SK-N-SH (cell line): ENCODE measurements at regions not wholly inside any gene's neighbourhood (a gene's known extent, or its start where the extent isn't known, plus 50 kb on each side); places are given as distances from the start of the nearest gene placed in this dataset.
A peak's percentile ranks its signal among the peaks of the same experiment; 100 is the strongest.

Experiments
- CTCF ChIA-PET: fragments of 300-600, 350-600 bp; formaldehyde crosslinking; extraction: SDS; loops from one replicate; lab custom pipeline; 2021; lab: Yijun Ruan, JAX
- POLR2A ChIA-PET: fragments of 350-600 bp; sonication (Branson Sonifier 250); formaldehyde crosslinking; extraction: SDS; loops from one replicate; lab custom pipeline; 2020; ENCODE audit warnings: antibody characterized with exemption, inconsistent platforms; lab: Yijun Ruan, JAX
- DNase-seq: peaks from one replicate; pipeline ENCODE4 v3.0.0; 2012
- H2AFZ ChIP-seq: fragments of 200-600 bp; sonication (generic); 2 replicates; pipeline ENCODE4 v1.8.1; 2016; ENCODE audit warnings: antibody characterized with exemption, mild to moderate bottlenecking, low read depth
- H3F3A ChIP-seq: fragments of 200-600 bp; sonication (generic); replicated peaks from 2 replicates; pipeline ENCODE3; 2016; ENCODE audit warnings: antibody characterized with exemption, mild to moderate bottlenecking; ENCODE audit not compliant: insufficient read depth
- H3K27ac ChIP-seq, 2 experiments: fragments of 200-500 bp in 1 of 2; fragments of 200-600 bp in 1 of 2; sonication (Bioruptor generic) in 1 of 2; sonication (generic), shearing (Covaris generic) in 1 of 2; 2 replicates each; pipeline versions ENCODE4 v1.5.1 to v1.6.1; 2014 to 2016; ENCODE audit warnings: low read depth in 2 of 2, inconsistent platforms in 1 of 2, low read length in 1 of 2, mild to moderate bottlenecking in 1 of 2, mixed read lengths in 1 of 2
- H3K27me3 ChIP-seq: fragments of 200-600 bp; sonication (generic), shearing (Covaris generic); 2 replicates; pipeline ENCODE4 v1.6.1; 2016; ENCODE audit warnings: mixed run types; ENCODE audit not compliant: insufficient read depth
- H3K36me3 ChIP-seq, 2 experiments: fragments of 200-500 bp in 1 of 2; fragments of 200-600 bp in 1 of 2; sonication (Bioruptor generic) in 1 of 2; sonication (generic) in 1 of 2; replicated peaks in 1 of 2; 2 replicates each; pipeline versions ENCODE3 to v1.5.1; 2014 to 2016; ENCODE audit warnings: low read length in 1 of 2, mild to moderate bottlenecking in 1 of 2; ENCODE audit not compliant: insufficient read depth in 2 of 2, control insufficient read depth in 1 of 2
- H3K4me1 ChIP-seq, 2 experiments: fragments of 200-500 bp in 1 of 2; fragments of 200-600 bp in 1 of 2; sonication (Bioruptor generic) in 1 of 2; sonication (generic), shearing (Covaris generic) in 1 of 2; 2 replicates each; pipeline versions ENCODE4 v1.5.1 to v1.6.1; 2014 to 2016; ENCODE audit warnings: low read depth in 1 of 2, low read length in 1 of 2, mixed run types in 1 of 2; ENCODE audit not compliant: insufficient read depth in 2 of 2, control insufficient read depth in 1 of 2
- H3K4me2 ChIP-seq: fragments of 200-600 bp; sonication (generic), shearing (Covaris generic); 2 replicates; pipeline ENCODE4 v1.6.1; 2017; ENCODE audit warnings: mixed run types
- H3K4me3 ChIP-seq, 2 experiments: fragments of 200-500 bp in 1 of 2; fragments of 200-600 bp in 1 of 2; sonication (Bioruptor generic) in 1 of 2; sonication (generic), shearing (Covaris generic) in 1 of 2; 2 replicates each; pipeline versions ENCODE4 v1.5.1 to v1.8.1; 2014 to 2016; ENCODE audit warnings: low read depth in 2 of 2, inconsistent platforms in 1 of 2, low read length in 1 of 2, mild to moderate bottlenecking in 1 of 2, mixed read lengths in 1 of 2, moderate library complexity in 1 of 2
- H3K79me2 ChIP-seq: fragments of 200-600 bp; sonication (generic); 2 replicates; pipeline ENCODE4 v1.8.1; 2017; ENCODE audit warnings: mild to moderate bottlenecking; ENCODE audit not compliant: insufficient read depth
- H3K9ac ChIP-seq: fragments of 200-600 bp; sonication (generic); 2 replicates; pipeline ENCODE4 v1.6.1; 2017; ENCODE audit warnings: mixed run types
- H3K9me2 ChIP-seq: fragments of 200-600 bp; sonication (generic); 2 replicates; pipeline ENCODE4 v1.6.1; 2017; ENCODE audit warnings: mixed run types
- H3K9me3 ChIP-seq: fragments of 200-600 bp; sonication (generic); 2 replicates; pipeline ENCODE4 v1.6.1; 2017; ENCODE audit warnings: mixed run types, mild to moderate bottlenecking, moderate library complexity
- H4K20me1 ChIP-seq: fragments of 200-600 bp; sonication (generic); 2 replicates; pipeline ENCODE4 v1.6.1; 2017; ENCODE audit warnings: mild to moderate bottlenecking, mixed run types; ENCODE audit not compliant: insufficient read depth
- CTCF ChIP-seq: fragments of 200-600 bp; sonication (generic); IDR thresholded peaks from 2 replicates; pipeline ENCODE4 v1.6.1; 2017; ENCODE audit warnings: antibody characterized with exemption, mild to moderate bottlenecking, moderate library complexity
- ELF1 ChIP-seq: IDR thresholded peaks from 2 replicates; pipeline ENCODE4 v1.4.0; 2012
- EZH2phosphoT487 ChIP-seq: fragments of 200-600 bp; sonication (generic); IDR thresholded peaks from 2 replicates; pipeline ENCODE4 v1.6.1; 2017; ENCODE audit warnings: low read depth, mixed run types, mild to moderate bottlenecking, antibody characterized with exemption, moderate library complexity, borderline replicate concordance
- FOXM1 ChIP-seq: IDR thresholded peaks from 2 replicates; pipeline ENCODE4 v1.4.0; 2012; ENCODE audit warnings: low read depth, mild to moderate bottlenecking
- JUND ChIP-seq: IDR thresholded peaks from 2 replicates; pipeline ENCODE4 v1.4.0; 2012
- MEF2A ChIP-seq: IDR thresholded peaks from 2 replicates; pipeline ENCODE4 v1.4.0; 2012; ENCODE audit warnings: low read depth, borderline replicate concordance
- MXI1 ChIP-seq: IDR thresholded peaks from 2 replicates; pipeline ENCODE4 v1.6.1; 2012; ENCODE audit warnings: mild to moderate bottlenecking, low read depth, low read length, improper control_type of control experiment
- NRF1 ChIP-seq: IDR thresholded peaks from 2 replicates; pipeline ENCODE4 v1.6.1; 2012; ENCODE audit warnings: low read depth, mild to moderate bottlenecking, low read length
- RAD21 ChIP-seq: IDR thresholded peaks from 2 replicates; pipeline ENCODE4 v1.6.1; 2012; ENCODE audit warnings: mild to moderate bottlenecking, low read length
- RFX5 ChIP-seq: IDR thresholded peaks from 2 replicates; pipeline ENCODE4 v1.6.1; 2012; ENCODE audit warnings: mild to moderate bottlenecking, improper control_type of control experiment, low read length
- SIN3A ChIP-seq: IDR thresholded peaks from 2 replicates; pipeline ENCODE4 v1.6.1; 2012; ENCODE audit warnings: low read depth, mild to moderate bottlenecking, low read length, moderate library complexity, borderline replicate concordance
- SMC3 ChIP-seq: IDR thresholded peaks from 2 replicates; pipeline ENCODE4 v1.6.1; 2012; ENCODE audit warnings: low read depth, low read length, improper control_type of control experiment
- TEAD4 ChIP-seq: IDR thresholded peaks from 2 replicates; pipeline ENCODE4 v1.4.0; 2012; ENCODE audit warnings: mild to moderate bottlenecking, borderline replicate concordance; ENCODE audit not compliant: insufficient read depth
- USF1 ChIP-seq: IDR thresholded peaks from 2 replicates; pipeline ENCODE4 v1.4.0; 2012; ENCODE audit warnings: low read depth, borderline replicate concordance
- USF2 ChIP-seq: fragments of 150-350 bp; IDR thresholded peaks from 2 replicates; pipeline ENCODE4 v1.6.1; 2017; ENCODE audit warnings: antibody characterized with exemption, low read length, low read depth, borderline replicate concordance
- WGBS: methylation state at CpG from one replicate; pipeline ENCODE4 v1.1.6; 2017; ENCODE audit warnings: low lambda C conversion rate; 5-methylcytosine and 5-hydroxymethylcytosine counted together

GRCh38 chr6:150685860-150686259 lies 86.2 kb downstream of the PLEKHG1 start:
- Histone ChIP-seq H3K27ac (no peak overlapping the region), H3K4me1 (no peaks in the 10 kb centered on the region; a peak in 1 of 4 replicates), H3K27me3 (no peaks in the 10 kb centered on the region), H4K20me1 (no peaks in the 10 kb centered on the region), H3K9ac (no peak overlapping the region), H3K4me3 (no peak overlapping the region), H3F3A (no peaks in the 10 kb centered on the region), H2AFZ (no peak overlapping the region), H3K4me2 (no peak overlapping the region), H3K9me2 (no peaks in the 10 kb centered on the region), H3K36me3 (no peaks in the 10 kb centered on the region), H3K79me2 (no peaks in the 10 kb centered on the region), H3K9me3 (no peaks in the 10 kb centered on the region)
- POLR2A ChIA-PET: no interaction called here
- DNase-seq: peak; percentile 41
- CTCF ChIA-PET: interaction anchor here (0.9 to 2.4 kb wide), 9 partner anchors 9 to 131 kb away, joined by 3 to 9 read pairs (median 4); no protein-coding TSS in a partner anchor
- 17% methylated on average over 4 of the region's 4 CpGs for WGBS
- TF ChIP-seq RFX5 (no peak), JUND (no peak), CTCF (peak; percentile 56), USF1 (no peak)

GRCh38 chr6:150686566-150686965 lies 86.9 kb downstream of the PLEKHG1 start:
- H3K9ac ChIP-seq: no peak overlapping the region
- H3K36me3 ChIP-seq: no peaks in the 10 kb centered on the region
- no peak overlapping the region for H3K4me3 ChIP-seq
- H3K9me2 ChIP-seq: no peaks in the 10 kb centered on the region
- no peaks in the 10 kb centered on the region; a peak in 1 of 4 replicates for H3K4me1 ChIP-seq
- H3F3A ChIP-seq: no peaks in the 10 kb centered on the region
- 24% methylated on average over 10 of the region's 12 CpGs for WGBS
- no peak overlapping the region for H3K27ac ChIP-seq
- H3K27me3 ChIP-seq: no peaks in the 10 kb centered on the region
- ChIA-PET POLR2A (no interaction called here), CTCF (interaction anchor here (1.1 to 2.4 kb wide), 5 partner anchors 8 to 129 kb away, joined by 3 to 9 read pairs (median 4); no protein-coding TSS in a partner anchor)
- H4K20me1 ChIP-seq: no peaks in the 10 kb centered on the region
- no peak overlapping the region for H3K4me2 ChIP-seq
- H3K79me2 ChIP-seq: no peaks in the 10 kb centered on the region
- TF ChIP-seq SMC3 (no peak), USF1 (no peak), USF2 (no peak), TEAD4 (no peak), RFX5 (no peak), ELF1 (no peak), MXI1 (no peak), RAD21 (no peak), NRF1 (no peak), EZH2phosphoT487 (no peak), FOXM1 (no peak), SIN3A (no peak), MEF2A (no peak)
- no peak for DNase-seq
- H2AFZ ChIP-seq: no peak overlapping the region
- H3K9me3 ChIP-seq: no peaks in the 10 kb centered on the region
